GM12878 (cell line): ENCODE measurements at regions not wholly inside any gene's neighbourhood (a gene's known extent, or its start where the extent isn't known, plus 50 kb on each side); places are given as distances from the start of the nearest gene placed in this dataset.

Experiments
- ATAC-seq: fragments of 200-7000 bp; cut with Tn5 transposase; 3 replicates; pipeline ENCODE4 v1.9.1; 2020; ENCODE audit warnings: mild to moderate bottlenecking, moderate library complexity
- BruUV-seq: library from RNA; stranded (reverse); fragments of 400-500 nt; replicated peaks from 2 replicates; lab custom pipeline; 2021; lab: Mats Ljungman, UMichigan
- CTCF ChIA-PET: fragments of 300-600 bp; sonication (Branson Sonifier 250); formaldehyde crosslinking; extraction: SDS; loops from one replicate; lab custom pipeline; 2021; ENCODE audit warnings: inconsistent platforms; lab: Yijun Ruan, JAX
- POLR2A ChIA-PET: fragments of 350-600 bp; formaldehyde crosslinking; extraction: SDS; loops from one replicate; lab custom pipeline; 2021; ENCODE audit warnings: inconsistent platforms; lab: Charles Lee
- RAD21 ChIA-PET: fragments of 300-600 bp; sonication (Branson Sonifier 250); formaldehyde crosslinking; loops from one replicate; lab custom pipeline; 2023; ENCODE audit warnings: antibody characterized with exemption; ENCODE audit not compliant: unreplicated experiment; lab: Charles Lee
- SMC1A ChIA-PET: fragments of 300-600 bp; sonication (Branson Sonifier 250); formaldehyde crosslinking; loops from one replicate; lab custom pipeline; 2023; ENCODE audit not compliant: unreplicated experiment, uncharacterized antibody; lab: Charles Lee
- DNase-seq: peaks from one replicate; pipeline ENCODE4 v3.0.0-alpha.2; 2011; ENCODE audit warnings: low read depth, low spot score
- FAIRE-seq: peaks from 3 replicates; lab custom pipeline; 2011; peaks lifted over from hg19 to GRCh38; lab: Jason Lieb, UNC
- H2AFZ ChIP-seq: 2 replicates; pipeline ENCODE4 v1.6.0; 2011; ENCODE audit warnings: low read depth, low read length, control low read depth; ENCODE audit not compliant: control insufficient read depth
- H3K27ac ChIP-seq: 2 replicates; pipeline ENCODE4 v1.5.1; 2011; ENCODE audit warnings: control low read depth; ENCODE audit not compliant: control insufficient read depth, insufficient read depth
- H3K27me3 ChIP-seq, 2 experiments: replicated peaks in 1 of 2; 2 replicates each; pipeline versions ENCODE4 v1.6.0 to v1.6.1; 2011; ENCODE audit warnings: low read length in 1 of 2; ENCODE audit not compliant: control insufficient read depth in 2 of 2, insufficient read depth in 2 of 2
- H3K36me3 ChIP-seq, 2 experiments: 2 replicates each; pipeline ENCODE4 v1.5.1; 2011; ENCODE audit warnings: low read length in 1 of 2; ENCODE audit not compliant: control insufficient read depth in 2 of 2, insufficient read depth in 2 of 2
- H3K4me1 ChIP-seq: 2 replicates; pipeline ENCODE4 v1.6.1; 2011; ENCODE audit warnings: mild to moderate bottlenecking, low read length, moderate library complexity, mixed read lengths; ENCODE audit not compliant: control insufficient read depth, insufficient read depth
- H3K4me2 ChIP-seq: 2 replicates; pipeline ENCODE4 v1.6.0; 2011; ENCODE audit warnings: control low read depth; ENCODE audit not compliant: control insufficient read depth, insufficient read depth
- H3K4me3 ChIP-seq: fragments of 200-600 bp; sonication (generic); 2 replicates; pipeline ENCODE4 v1.5.1; 2016
- H3K79me2 ChIP-seq: 2 replicates; pipeline ENCODE4 v1.6.0; 2011; ENCODE audit warnings: low read length; ENCODE audit not compliant: control insufficient read depth, insufficient read depth
- H3K9ac ChIP-seq: 2 replicates; pipeline ENCODE4 v1.8.0; 2011; ENCODE audit warnings: low read length, control low read depth, mixed read lengths; ENCODE audit not compliant: control insufficient read depth, insufficient read depth
- H3K9me3 ChIP-seq: replicated peaks from 3 replicates; pipeline ENCODE4 v1.5.1; 2011; ENCODE audit warnings: mild to moderate bottlenecking, low read length; ENCODE audit not compliant: control insufficient read depth, insufficient read depth
- H4K20me1 ChIP-seq: 2 replicates; pipeline ENCODE4 v1.6.0; 2011; ENCODE audit not compliant: control insufficient read depth, insufficient read depth
- BHLHE40 ChIP-seq, 2 experiments: fragments of 450-650 bp in 1 of 2; IDR thresholded peaks; 2 replicates each; pipeline ENCODE4 v1.6.1; 2011 to 2017; ENCODE audit warnings: low read depth in 2 of 2, borderline replicate concordance in 1 of 2, improper control_type of control experiment in 1 of 2, low read length in 1 of 2, mild to moderate bottlenecking in 1 of 2
- CBX5 ChIP-seq: sonication (generic); IDR thresholded peaks from 2 replicates; pipeline ENCODE4 v1.6.1; 2016; ENCODE audit warnings: low read depth, moderate library complexity, mild to moderate bottlenecking, inconsistent platforms
- CREM ChIP-seq: IDR thresholded peaks from 2 replicates; pipeline ENCODE4 v1.6.1; 2014; ENCODE audit warnings: antibody characterized with exemption, low read depth
- FOS ChIP-seq: IDR thresholded peaks from 3 replicates; pipeline ENCODE4 v1.6.1; 2011; ENCODE audit warnings: borderline replicate concordance; ENCODE audit not compliant: insufficient read length; ENCODE audit errors: extremely low read depth
- KDM1A ChIP-seq: fragments of 200-600 bp; sonication (generic); IDR thresholded peaks from 2 replicates; pipeline ENCODE4 v1.6.1; 2016; ENCODE audit warnings: borderline replicate concordance
- LARP7 ChIP-seq: fragments of 450-650 bp; IDR thresholded peaks from 2 replicates; pipeline ENCODE4 v1.6.1; 2017; ENCODE audit warnings: mild to moderate bottlenecking
- NFYA ChIP-seq: IDR thresholded peaks from 2 replicates; pipeline ENCODE4 v1.6.1; 2011; ENCODE audit warnings: low read depth, mild to moderate bottlenecking, low read length, improper control_type of control experiment, borderline replicate concordance
- POLR2AphosphoS2 ChIP-seq: IDR thresholded peaks from 2 replicates; pipeline ENCODE4 v1.6.1; 2011; ENCODE audit warnings: low read depth, mild to moderate bottlenecking, low read length, improper control_type of control experiment, moderate library complexity
- SIN3A ChIP-seq: IDR thresholded peaks from 2 replicates; pipeline ENCODE4 v1.6.1; 2012; ENCODE audit warnings: low read depth, low read length, improper control_type of control experiment
- SMC3 ChIP-seq: IDR thresholded peaks from 2 replicates; pipeline ENCODE4 v1.6.1; 2011; ENCODE audit warnings: low read length, improper control_type of control experiment, borderline replicate concordance
- STAT1 ChIP-seq: fragments of 450-650 bp; conservative IDR thresholded peaks from 2 replicates; pipeline ENCODE4 v1.6.1; 2014; ENCODE audit warnings: antibody characterized with exemption, mild to moderate bottlenecking
- TAF1 ChIP-seq: IDR thresholded peaks from 2 replicates; pipeline ENCODE4 v1.6.1; 2011; ENCODE audit warnings: mild to moderate bottlenecking, low read depth, low read length, borderline replicate concordance
- in situ Hi-C: fragments of 300-500 bp; cut with MboI; formaldehyde crosslinking; loops from 9 replicates; pipeline ENCODE4 v1.14.3; 2018; ENCODE audit warnings: mixed read lengths
- intact Hi-C: fragments of 100-400 bp; cut with micrococcal nuclease; formaldehyde crosslinking; loops from one replicate; pipeline ENCODE4 v1.14.2; 2022; ENCODE audit not compliant: unreplicated experiment

- CTCF ChIA-PET = no interaction called here
- no peaks in the 10 kb centered on the region for H3K79me2 ChIP-seq
- intact Hi-C loops = no loop called here
- H3K27ac ChIP-seq = no peak overlapping the region
- POLR2A ChIA-PET = no interaction called here
- no peaks in the 10 kb centered on the region for H3K9me3 ChIP-seq
- no TSS peak for BruUV-seq
- H2AFZ ChIP-seq = no peak overlapping the region
- H4K20me1 ChIP-seq = no peaks in the 10 kb centered on the region
- RAD21 ChIA-PET = no interaction called here
- SMC1A ChIA-PET = interaction anchor here (0.7 kb wide), 1 partner anchor 70 kb away, joined by 3 read pairs; no protein-coding TSS in a partner anchor
- in situ Hi-C loops = no loop called here
- TF ChIP-seq SIN3A (no peak), STAT1 (no peak), NFYA (no peak), KDM1A (no peak), FOS (no peak), SMC3 (no peak), CREM (no peak), CBX5 (no peak), POLR2AphosphoS2 (no peak), TAF1 (no peak), LARP7 (no peak), BHLHE40 (IDR thresholded peaks at IDR 0.05; ENCODE audit: borderline replicate concordance in 1 of 2, low read depth in 2 of 2, low read length in 1 of 2) (no peak)
- H3K4me3 ChIP-seq = no peak overlapping the region
- H3K4me2 ChIP-seq = no peak overlapping the region
- no peak for DNase-seq
- H3K27me3 ChIP-seq = no peaks in the 10 kb centered on the region
- H3K4me1 ChIP-seq = no peaks in the 10 kb centered on the region
- no peak for FAIRE-seq
- ATAC-seq = no peak
- H3K36me3 ChIP-seq = no peaks in the 10 kb centered on the region
- H3K9ac ChIP-seq = no peak overlapping the region
These were observed 1925.8 kb upstream of the PRR20A start for GRCh38 chr13:55214841-55215345.
